H9 (cell line): ENCODE measurements at regions not wholly inside any gene's neighbourhood (a gene's known extent, or its start where the extent isn't known, plus 50 kb on each side); places are given as distances from the start of the nearest gene placed in this dataset.

Experiments
- DNase-seq: peaks from one replicate; pipeline ENCODE4 v3.0.0-alpha.2; 2017
- H2AFZ ChIP-seq: one replicate; pipeline ENCODE4 v1.6.1; 2013; ENCODE audit warnings: mild to moderate bottlenecking, low read length, control low read depth, moderate library complexity
- H2AK5ac ChIP-seq: 2 replicates; pipeline ENCODE4 v1.6.1; 2013; ENCODE audit warnings: low read length, control low read depth, mixed read lengths; ENCODE audit not compliant: insufficient read length
- H2BK120ac ChIP-seq: one replicate; pipeline ENCODE4 v1.6.1; 2013; ENCODE audit warnings: low read depth, mild to moderate bottlenecking, low read length, control low read depth, inconsistent platforms; ENCODE audit not compliant: poor library complexity, severe bottlenecking
- H2BK12ac ChIP-seq: 2 replicates; pipeline ENCODE4 v1.6.1; 2013; ENCODE audit warnings: low read length, control low read depth, mixed read lengths, low read depth; ENCODE audit not compliant: insufficient read length
- H2BK15ac ChIP-seq: 2 replicates; pipeline ENCODE4 v1.6.1; 2013; ENCODE audit warnings: low read depth, low read length, control low read depth
- H2BK20ac ChIP-seq: one replicate; pipeline ENCODE4 v1.6.1; 2013; ENCODE audit warnings: low read depth, mild to moderate bottlenecking, low read length, control low read depth, inconsistent platforms; ENCODE audit not compliant: poor library complexity, severe bottlenecking
- H2BK5ac ChIP-seq: 2 replicates; pipeline ENCODE4 v1.6.1; 2013; ENCODE audit warnings: low read length, control low read depth, mixed read lengths; ENCODE audit not compliant: insufficient read length
- H3K14ac ChIP-seq: 2 replicates; pipeline ENCODE4 v1.6.1; 2013; ENCODE audit warnings: low read length, control low read depth; ENCODE audit not compliant: insufficient read depth
- H3K18ac ChIP-seq: 2 replicates; pipeline ENCODE4 v1.6.1; 2013; ENCODE audit warnings: low read depth, mild to moderate bottlenecking, mixed read lengths, low read length, control low read depth; ENCODE audit not compliant: insufficient read length
- H3K23ac ChIP-seq: 2 replicates; pipeline ENCODE4 v1.6.1; 2013; ENCODE audit warnings: low read length, control low read depth, mixed read lengths, low read depth; ENCODE audit not compliant: insufficient read length
- H3K23me2 ChIP-seq: 2 replicates; pipeline ENCODE4 v1.6.1; 2013; ENCODE audit warnings: low read depth, mild to moderate bottlenecking, mixed read lengths, low read length, control low read depth; ENCODE audit not compliant: insufficient read length, poor library complexity, severe bottlenecking
- H3K27ac ChIP-seq: 2 replicates; pipeline ENCODE4 v1.5.1; 2013; ENCODE audit warnings: low read length, control low read depth, mixed read lengths, low read depth; ENCODE audit not compliant: insufficient read length
- H3K27me3 ChIP-seq: 2 replicates; pipeline ENCODE4 v1.6.1; 2013; ENCODE audit warnings: low read length, control low read depth, inconsistent platforms; ENCODE audit not compliant: insufficient read depth
- H3K4ac ChIP-seq: 2 replicates; pipeline ENCODE4 v1.6.1; 2013; ENCODE audit warnings: low read depth, mild to moderate bottlenecking, control low read depth, inconsistent platforms, low read length, moderate library complexity
- H3K4me1 ChIP-seq: 2 replicates; pipeline ENCODE4 v1.6.1; 2013; ENCODE audit warnings: low read length, control low read depth, inconsistent platforms; ENCODE audit not compliant: insufficient read depth
- H3K4me2 ChIP-seq: 2 replicates; pipeline ENCODE4 v1.6.1; 2013; ENCODE audit warnings: low read length, control low read depth, mixed read lengths; ENCODE audit not compliant: insufficient read length, insufficient read depth
- H3K56ac ChIP-seq: 2 replicates; pipeline ENCODE4 v1.6.1; 2013; ENCODE audit warnings: low read depth, mild to moderate bottlenecking, mixed read lengths, low read length, control low read depth; ENCODE audit not compliant: insufficient read length
- H3K79me1 ChIP-seq: 2 replicates; pipeline ENCODE4 v1.6.1; 2013; ENCODE audit warnings: low read depth, mild to moderate bottlenecking, moderate library complexity, low read length, control low read depth, inconsistent platforms; ENCODE audit not compliant: insufficient read depth, poor library complexity, severe bottlenecking
- H3K79me2 ChIP-seq: 2 replicates; pipeline ENCODE4 v1.6.1; 2013; ENCODE audit warnings: low read length, control low read depth, inconsistent platforms; ENCODE audit not compliant: insufficient read depth
- H3K9ac ChIP-seq: 2 replicates; pipeline ENCODE4 v1.6.1; 2013; ENCODE audit warnings: low read length, control low read depth, mixed read lengths; ENCODE audit not compliant: insufficient read length; ENCODE audit errors: extremely low read depth
- H3K9me3 ChIP-seq: one replicate; pipeline ENCODE4 v1.6.1; 2013; ENCODE audit warnings: low read depth, low read length, inconsistent platforms; ENCODE audit not compliant: control insufficient read depth
- H3T11ph ChIP-seq: one replicate; pipeline ENCODE4 v1.6.1; 2013; ENCODE audit warnings: mild to moderate bottlenecking, low read length, control low read depth, inconsistent platforms
- H4K20me1 ChIP-seq: one replicate; pipeline ENCODE4 v1.6.1; 2013; ENCODE audit not compliant: control insufficient read depth, insufficient read length, insufficient read depth
- H4K5ac ChIP-seq: 2 replicates; pipeline ENCODE4 v1.6.1; 2013; ENCODE audit warnings: low read depth, mild to moderate bottlenecking, mixed read lengths, low read length, control low read depth; ENCODE audit not compliant: insufficient read length
- H4K8ac ChIP-seq: replicated peaks from 2 replicates; pipeline ENCODE4 v1.6.1; 2013; ENCODE audit warnings: low read length, control low read depth, mixed read lengths, low read depth; ENCODE audit not compliant: insufficient read length
- H4K91ac ChIP-seq: 2 replicates; pipeline ENCODE4 v1.6.1; 2013; ENCODE audit warnings: low read depth, mild to moderate bottlenecking, moderate library complexity, mixed read lengths, low read length, control low read depth; ENCODE audit not compliant: insufficient read length
- H3K27ac Mint-ChIP-seq, 3 experiments: 2 replicates in 2 of 3; 3 replicates in 1 of 3; pipeline ENCODE4 v1.8.0; 2020 to 2021; ENCODE audit warnings: mixed read lengths in 3 of 3, mild to moderate bottlenecking in 1 of 3, moderate library complexity in 1 of 3
- H3K27me3 Mint-ChIP-seq: 2 replicates; pipeline ENCODE4 v1.8.0; 2021; ENCODE audit warnings: low read depth, mild to moderate bottlenecking, moderate library complexity, mixed read lengths
- H3K36me3 Mint-ChIP-seq, 3 experiments: 2 replicates in 2 of 3; 3 replicates in 1 of 3; pipeline ENCODE4 v1.8.0; 2020 to 2021; ENCODE audit warnings: low read depth in 3 of 3, mixed read lengths in 3 of 3; ENCODE audit not compliant: insufficient read depth in 1 of 3
- H3K4me1 Mint-ChIP-seq, 2 experiments: 2 replicates each; pipeline ENCODE4 v1.8.0; 2020; ENCODE audit warnings: mixed read lengths in 2 of 2
- H3K4me3 Mint-ChIP-seq, 2 experiments: 2 replicates in 1 of 2; 3 replicates in 1 of 2; pipeline ENCODE4 v1.8.0; 2020 to 2021; ENCODE audit warnings: mild to moderate bottlenecking in 2 of 2, mixed read lengths in 2 of 2, moderate library complexity in 1 of 2
- H3K9me3 Mint-ChIP-seq, 2 experiments: 2 replicates in 1 of 2; 3 replicates in 1 of 2; pipeline ENCODE4 v1.8.0; 2020; ENCODE audit warnings: mild to moderate bottlenecking in 2 of 2, mixed read lengths in 2 of 2, moderate library complexity in 1 of 2
- CTCF ChIP-seq: fragments of 200-600 bp; sonication (generic); conservative IDR thresholded peaks from 3 replicates; pipeline ENCODE4 v1.8.0; 2021; ENCODE audit warnings: antibody characterized with exemption, mild to moderate bottlenecking
- WGBS: extraction: QIAGEN DNeasy Blood & Tissue Kit; methylation state at CpG from one replicate; pipeline ENCODE4 v1.1.7; 2013; ENCODE audit warnings: missing lambda C conversion rate, low lambda C conversion rate, mixed read lengths; ENCODE audit not compliant: insufficient read length; ENCODE audit errors: extremely low coverage; 5-methylcytosine and 5-hydroxymethylcytosine counted together

DNA sequence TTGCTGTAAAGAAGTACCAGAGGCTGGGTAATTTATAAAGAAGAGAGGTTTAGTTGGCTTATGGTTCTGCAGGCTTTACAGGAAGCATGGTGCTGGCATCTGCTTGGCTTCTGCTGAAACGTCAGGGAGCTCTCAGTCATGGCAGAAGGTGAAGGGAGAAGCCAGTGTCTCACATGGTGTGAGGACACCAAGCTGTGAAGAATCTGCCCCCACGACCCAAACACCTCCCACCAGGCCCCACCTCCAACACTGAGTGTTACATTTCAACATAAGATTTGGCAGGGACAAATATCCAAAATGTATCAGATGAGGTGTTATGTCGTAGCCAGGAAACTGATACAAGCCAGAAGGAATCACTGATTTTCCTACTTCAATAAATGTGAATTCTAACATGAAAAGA, 136.5 kb downstream of the CYSLTR2 start:
- no peaks in the 10 kb centered on the region for H3K36me3 Mint-ChIP-seq

More for the DNA sequence above, 136.5 kb downstream of the CYSLTR2 start:
- H2BK5ac ChIP-seq = no peak overlapping the region
- no peak for TF ChIP-seq CTCF
- WGBS = no CpG with 5 or more reads among the region's 3 CpGs
- H3K9me3 ChIP-seq = no peaks in the 10 kb centered on the region
- Mint-ChIP-seq H3K4me3 (no peak overlapping the region), H3K27me3 (no peaks in the 10 kb centered on the region), H3K4me1 (peaks cover 0 to 2% of the 10 kb centered on the region in 2 experiments; a peak in 1 of 4 replicates), H3K27ac (no peak overlapping the region), H3K9me3 (no peaks in the 10 kb centered on the region; a peak in 1 of 5 replicates)
- H2BK15ac ChIP-seq = no peak overlapping the region
- H2AFZ ChIP-seq = no peak overlapping the region
- no peak overlapping the region for H3T11ph ChIP-seq
- no peak overlapping the region for H4K91ac ChIP-seq
- H4K8ac ChIP-seq = no peak overlapping the region
- H3K56ac ChIP-seq = no peak overlapping the region
- H2BK120ac ChIP-seq = no peak overlapping the region
- H3K23ac ChIP-seq = no peak overlapping the region
- no peak overlapping the region for H4K5ac ChIP-seq
- no peaks in the 10 kb centered on the region for H3K4me1 ChIP-seq
- no peak overlapping the region for H3K9ac ChIP-seq
- H3K4me2 ChIP-seq = no peak overlapping the region
- H3K23me2 ChIP-seq = no peaks in the 10 kb centered on the region
- no peak for DNase-seq
- no peaks in the 10 kb centered on the region for H4K20me1 ChIP-seq
- H3K18ac ChIP-seq = no peak overlapping the region
- no peak overlapping the region for H2AK5ac ChIP-seq
- H3K79me1 ChIP-seq = no peaks in the 10 kb centered on the region
- no peak overlapping the region for H3K4ac ChIP-seq
- no peak overlapping the region for H2BK12ac ChIP-seq
- H3K14ac ChIP-seq = no peak overlapping the region
- H3K79me2 ChIP-seq = no peaks in the 10 kb centered on the region
- no peaks in the 10 kb centered on the region for H3K27me3 ChIP-seq
- H2BK20ac ChIP-seq = no peak overlapping the region
- H3K27ac ChIP-seq = no peak overlapping the region
